DND-41 (cell line): ENCODE measurements at regions not wholly inside any gene's neighbourhood (a gene's known extent, or its start where the extent isn't known, plus 50 kb on each side); places are given as distances from the start of the nearest gene placed in this dataset.

Source experiments
- ATAC-seq: fragments of 200-7000 bp; cut with Tn5 transposase; 3 replicates; pipeline ENCODE4 v1.9.1; 2021; ENCODE audit warnings: low read depth; ENCODE audit not compliant: insufficient read depth
- DNase-seq: peaks from one replicate; pipeline ENCODE4 v3.0.0-alpha.2; 2020
- H2AFZ ChIP-seq: 2 replicates; pipeline ENCODE4 v1.6.0; 2012; ENCODE audit warnings: low read depth, low read length
- H3K27ac ChIP-seq: 2 replicates; pipeline ENCODE4 v1.5.1; 2012; ENCODE audit warnings: low read length, inconsistent platforms
- H3K27me3 ChIP-seq: fragments of 200-600 bp; sonication (generic); 2 replicates; pipeline ENCODE4 v1.6.0; 2012; ENCODE audit warnings: low read length, mild to moderate bottlenecking, inconsistent platforms; ENCODE audit not compliant: insufficient read depth, poor library complexity
- H3K36me3 ChIP-seq: 2 replicates; pipeline ENCODE4 v1.5.1; 2012; ENCODE audit warnings: low read length, inconsistent platforms; ENCODE audit not compliant: insufficient read depth
- H3K4me1 ChIP-seq: 2 replicates; pipeline ENCODE4 v1.5.1; 2012; ENCODE audit warnings: mild to moderate bottlenecking, low read length; ENCODE audit not compliant: insufficient read depth
- H3K4me2 ChIP-seq: 2 replicates; pipeline ENCODE4 v1.6.0; 2012; ENCODE audit warnings: mild to moderate bottlenecking, moderate library complexity, low read length, inconsistent platforms; ENCODE audit not compliant: insufficient read depth
- H3K4me3 ChIP-seq, 2 experiments: fragments of 200-600 bp in 1 of 2; shearing (Covaris generic) in 1 of 2; 2 replicates each; pipeline ENCODE4 v1.5.1; 2012 to 2016; ENCODE audit warnings: inconsistent platforms in 2 of 2, low read length in 2 of 2, mild to moderate bottlenecking in 2 of 2, low read depth in 1 of 2, moderate library complexity in 1 of 2
- H3K79me2 ChIP-seq: 2 replicates; pipeline ENCODE4 v1.6.0; 2012; ENCODE audit warnings: low read length, inconsistent platforms; ENCODE audit not compliant: insufficient read depth
- H3K9ac ChIP-seq: 2 replicates; pipeline ENCODE4 v1.6.0; 2012; ENCODE audit warnings: low read depth, mild to moderate bottlenecking, inconsistent platforms, low read length, moderate library complexity
- H3K9me3 ChIP-seq: 2 replicates; pipeline ENCODE4 v1.5.1; 2012; ENCODE audit warnings: low read length, moderate library complexity, mild to moderate bottlenecking, inconsistent platforms; ENCODE audit not compliant: insufficient read depth, severe bottlenecking
- H4K20me1 ChIP-seq: 2 replicates; pipeline ENCODE4 v1.6.0; 2012; ENCODE audit warnings: low read length; ENCODE audit not compliant: insufficient read depth
- EZH2 ChIP-seq: IDR thresholded peaks from 3 replicates; pipeline ENCODE4 v1.6.1; 2012; ENCODE audit warnings: borderline replicate concordance, low read depth, mild to moderate bottlenecking, moderate library complexity, low read length, inconsistent platforms; ENCODE audit not compliant: severe bottlenecking
- TF ChIP-seq, protein P1 (sequence below): IDR thresholded peaks from 2 replicates; pipeline ENCODE4 v1.5.1; 2012; ENCODE audit warnings: borderline replicate concordance, low read length, moderate library complexity, mild to moderate bottlenecking; ENCODE audit not compliant: poor library complexity, severe bottlenecking; ENCODE audit errors: extremely low read depth

DNA sequence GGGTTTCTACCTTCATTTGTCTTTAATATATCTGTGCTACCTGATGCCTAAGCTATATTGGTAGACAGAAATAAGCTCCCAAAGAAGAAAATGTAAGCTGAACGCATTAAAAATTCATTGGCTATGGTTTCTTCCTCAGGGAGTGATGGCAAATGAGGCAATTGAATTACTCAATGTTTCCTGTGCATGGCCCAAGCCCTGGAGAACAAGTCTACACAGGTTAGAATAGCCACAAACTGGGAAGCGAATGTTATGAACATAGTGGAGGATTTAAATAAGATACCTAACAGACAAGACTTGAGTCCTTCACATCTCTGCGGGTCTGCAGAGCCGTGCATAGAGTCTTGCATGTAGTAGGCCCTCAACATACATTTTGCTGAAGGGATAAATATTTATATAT lies 350.3 kb downstream of the RWDD3 start:
- Histone ChIP-seq H3K4me3 (no peak overlapping the region), H2AFZ (no peak overlapping the region), H3K79me2 (no peaks in the 10 kb centered on the region), H3K4me2 (no peak overlapping the region), H3K9ac (no peak overlapping the region), H3K27ac (no peak overlapping the region), H3K36me3 (no peaks in the 10 kb centered on the region), H3K9me3 (no peaks in the 10 kb centered on the region), H3K27me3 (no peaks in the 10 kb centered on the region), H3K4me1 (no peaks in the 10 kb centered on the region), H4K20me1 (no peaks in the 10 kb centered on the region)
- DNase-seq (no peak), ATAC-seq (no peak)
- no peak for TF ChIP-seq EZH2
- TF ChIP-seq, protein P1, sequence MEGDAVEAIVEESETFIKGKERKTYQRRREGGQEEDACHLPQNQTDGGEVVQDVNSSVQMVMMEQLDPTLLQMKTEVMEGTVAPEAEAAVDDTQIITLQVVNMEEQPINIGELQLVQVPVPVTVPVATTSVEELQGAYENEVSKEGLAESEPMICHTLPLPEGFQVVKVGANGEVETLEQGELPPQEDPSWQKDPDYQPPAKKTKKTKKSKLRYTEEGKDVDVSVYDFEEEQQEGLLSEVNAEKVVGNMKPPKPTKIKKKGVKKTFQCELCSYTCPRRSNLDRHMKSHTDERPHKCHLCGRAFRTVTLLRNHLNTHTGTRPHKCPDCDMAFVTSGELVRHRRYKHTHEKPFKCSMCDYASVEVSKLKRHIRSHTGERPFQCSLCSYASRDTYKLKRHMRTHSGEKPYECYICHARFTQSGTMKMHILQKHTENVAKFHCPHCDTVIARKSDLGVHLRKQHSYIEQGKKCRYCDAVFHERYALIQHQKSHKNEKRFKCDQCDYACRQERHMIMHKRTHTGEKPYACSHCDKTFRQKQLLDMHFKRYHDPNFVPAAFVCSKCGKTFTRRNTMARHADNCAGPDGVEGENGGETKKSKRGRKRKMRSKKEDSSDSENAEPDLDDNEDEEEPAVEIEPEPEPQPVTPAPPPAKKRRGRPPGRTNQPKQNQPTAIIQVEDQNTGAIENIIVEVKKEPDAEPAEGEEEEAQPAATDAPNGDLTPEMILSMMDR: no peak

DNA sequence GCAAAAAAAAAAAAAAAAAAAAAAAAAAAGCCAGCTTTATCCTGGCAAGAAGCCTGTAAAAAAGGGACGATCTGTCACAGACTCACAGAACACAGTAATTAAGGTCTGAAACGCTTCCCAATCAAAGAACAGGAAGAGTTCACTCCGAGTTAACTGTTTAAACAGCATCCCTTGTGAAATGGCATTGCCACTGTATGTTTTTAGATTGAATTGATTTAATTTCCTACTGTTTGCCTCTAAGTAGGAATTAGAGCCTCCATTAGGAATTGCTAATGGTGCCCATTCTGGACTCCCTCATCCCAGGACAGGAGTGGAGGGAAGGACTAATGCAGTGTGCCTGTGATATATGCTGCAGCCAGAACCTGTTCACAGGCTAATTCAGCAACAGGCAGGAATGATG lies 370.8 kb downstream of the RWDD3 start:
- Histone ChIP-seq H4K20me1 (no peaks in the 10 kb centered on the region), H3K4me3 (no peak overlapping the region), H3K4me2 (no peak overlapping the region), H3K27ac (no peak overlapping the region), H3K9me3 (no peaks in the 10 kb centered on the region), H2AFZ (no peak overlapping the region), H3K36me3 (no peaks in the 10 kb centered on the region), H3K4me1 (no peaks in the 10 kb centered on the region), H3K27me3 (no peaks in the 10 kb centered on the region), H3K9ac (no peak overlapping the region), H3K79me2 (no peaks in the 10 kb centered on the region)
- no peak for ATAC-seq
- no peak for DNase-seq
- TF ChIP-seq, protein P1: no peak
- no peak for TF ChIP-seq EZH2

DNA sequence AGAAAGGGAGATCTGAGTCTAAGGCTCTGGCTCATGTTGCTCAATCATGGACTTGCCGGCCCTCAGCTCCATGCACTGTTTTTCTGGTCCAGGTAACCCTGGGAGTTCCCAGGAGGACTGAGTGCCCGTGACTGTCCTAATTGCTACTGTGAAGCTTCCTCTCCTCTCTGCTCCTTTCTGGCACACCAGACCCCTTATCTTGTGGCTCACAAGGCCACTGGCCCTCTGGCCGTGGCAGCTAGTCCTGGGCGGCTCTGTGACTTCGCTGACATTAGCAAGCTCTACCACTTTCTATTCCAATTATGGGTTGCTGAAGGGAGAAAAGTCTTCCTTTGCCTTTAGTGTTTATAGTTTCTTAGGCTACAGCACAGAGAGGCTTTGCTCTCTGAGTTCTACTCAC lies 380.2 kb downstream of the RWDD3 start:
- no peaks in the 10 kb centered on the region for H3K36me3 ChIP-seq
- H2AFZ ChIP-seq: no peak overlapping the region
- no peak overlapping the region for H3K27ac ChIP-seq
- ATAC-seq (no peak), DNase-seq (no peak)
- H3K9me3 ChIP-seq: no peaks in the 10 kb centered on the region
- H3K4me3 ChIP-seq: no peak overlapping the region
- H3K79me2 ChIP-seq: no peaks in the 10 kb centered on the region
- H4K20me1 ChIP-seq: no peaks in the 10 kb centered on the region
- TF ChIP-seq, protein P1: no peak
- TF ChIP-seq EZH2: no peak
- H3K4me1 ChIP-seq: no peaks in the 10 kb centered on the region
- H3K9ac ChIP-seq: no peak overlapping the region
- no peaks in the 10 kb centered on the region for H3K27me3 ChIP-seq
- H3K4me2 ChIP-seq: no peak overlapping the region

DNA sequence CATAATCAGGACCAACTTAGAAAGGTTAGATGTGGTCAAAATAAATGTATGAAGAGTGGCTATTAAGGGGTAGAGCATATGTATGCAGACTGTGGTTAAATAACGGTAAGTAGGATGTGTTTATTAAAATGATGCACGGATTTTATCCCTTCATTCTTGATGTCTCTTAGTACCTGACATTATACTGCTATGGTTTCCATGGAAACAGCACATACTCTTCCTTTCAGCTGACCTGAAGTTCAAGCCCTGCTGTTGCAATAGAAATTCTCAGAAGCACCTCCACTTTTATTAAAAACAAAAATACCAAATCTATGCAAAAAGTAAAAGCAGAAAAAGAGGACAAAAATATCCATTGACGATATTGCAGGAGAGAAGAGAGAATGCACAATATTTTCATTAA lies 381.4 kb downstream of the RWDD3 start:
- H4K20me1 ChIP-seq: no peaks in the 10 kb centered on the region
- DNase-seq (no peak), ATAC-seq (no peak)
- TF ChIP-seq EZH2: no peak
- TF ChIP-seq, protein P1: no peak
- H3K9ac ChIP-seq: no peak overlapping the region
- no peaks in the 10 kb centered on the region for H3K36me3 ChIP-seq
- no peaks in the 10 kb centered on the region for H3K4me1 ChIP-seq
- no peaks in the 10 kb centered on the region for H3K79me2 ChIP-seq
- no peak overlapping the region for H3K4me3 ChIP-seq
- H3K27ac ChIP-seq: no peak overlapping the region
- H2AFZ ChIP-seq: no peak overlapping the region
- H3K9me3 ChIP-seq: no peaks in the 10 kb centered on the region
- H3K27me3 ChIP-seq: no peaks in the 10 kb centered on the region
- no peak overlapping the region for H3K4me2 ChIP-seq
